HG02884 (cell line): ENCODE measurements at regions not wholly inside any gene's neighbourhood (a gene's known extent, or its start where the extent isn't known, plus 50 kb on each side); places are given as distances from the start of the nearest gene placed in this dataset.

Source experiments
- ATAC-seq: cut with Tn5 transposase; IDR thresholded peaks from one replicate; pipeline ENCODE4 v1.9.1; 2021; ENCODE audit warnings: mild to moderate bottlenecking, moderate library complexity; ENCODE audit not compliant: unreplicated experiment

- ATAC-seq = no peak
Measured at GRCh38 chr2:150911766-150912280, 349.8 kb downstream of the RBM43 start.

GRCh38 chr2:150909613-150910012 lies 352.1 kb downstream of the RBM43 start:
- ATAC-seq = no peak

- no peak for ATAC-seq
Measured at GRCh38 chr2:150909090-150909489, 352.6 kb downstream of the RBM43 start.

- ATAC-seq = no peak
Measured at GRCh38 chr2:150907466-150907865, 354.2 kb downstream of the RBM43 start.

- ATAC-seq = no peak
Measured at GRCh38 chr2:150903461-150903860, 358.2 kb downstream of the RBM43 start.

GRCh38 chr2:150903055-150903454 lies 358.6 kb downstream of the RBM43 start:
- no peak for ATAC-seq

GRCh38 chr2:150900913-150901312 lies 360.8 kb downstream of the RBM43 start:
- ATAC-seq = peak; percentile 46

- no peak for ATAC-seq
Measured at GRCh38 chr2:150895968-150896367, 365.7 kb downstream of the RBM43 start.

GRCh38 chr2:150889141-150889540 lies 372.5 kb downstream of the RBM43 start:
- no peak for ATAC-seq

- ATAC-seq = no peak
Measured at GRCh38 chr2:150888337-150888736, 373.3 kb downstream of the RBM43 start.

GRCh38 chr2:150887926-150888325 lies 373.7 kb downstream of the RBM43 start:
- no peak for ATAC-seq

- ATAC-seq = no peak
Measured at GRCh38 chr2:150885774-150886386, 375.8 kb downstream of the RBM43 start.

- ATAC-seq = no peak
Measured at GRCh38 chr2:150885236-150885635, 376.4 kb downstream of the RBM43 start.

- ATAC-seq = no peak
Measured at GRCh38 chr2:150883613-150883895, 378.1 kb downstream of the RBM43 start.

GRCh38 chr2:150882751-150883612 lies 378.7 kb downstream of the RBM43 start:
- no peak for ATAC-seq

GRCh38 chr2:150880986-150881385 lies 380.7 kb downstream of the RBM43 start:
- no peak for ATAC-seq

- no peak for ATAC-seq
Measured at GRCh38 chr2:150878356-150878755, 383.3 kb downstream of the RBM43 start.

- ATAC-seq = no peak
Measured at GRCh38 chr2:150876251-150876950, 385.3 kb downstream of the RBM43 start.

GRCh38 chr2:150873396-150873772 lies 385.9 kb upstream of the RND3 start:
- no peak for ATAC-seq

- no peak for ATAC-seq
Measured at GRCh38 chr2:150872756-150873395, 385.4 kb upstream of the RND3 start.

GRCh38 chr2:150866431-150866830 lies 379.0 kb upstream of the RND3 start:
- no peak for ATAC-seq
